GM21786 (cell line): ENCODE measurements at regions not wholly inside any gene's neighbourhood (a gene's known extent, or its start where the extent isn't known, plus 50 kb on each side); places are given as distances from the start of the nearest gene placed in this dataset.
A peak's percentile ranks its signal among the peaks of the same experiment; 100 is the strongest.

ENCODE experiments used
- ATAC-seq: cut with Tn5 transposase; IDR thresholded peaks from one replicate; pipeline ENCODE4 v1.9.1; 2021; ENCODE audit not compliant: unreplicated experiment

DNA sequence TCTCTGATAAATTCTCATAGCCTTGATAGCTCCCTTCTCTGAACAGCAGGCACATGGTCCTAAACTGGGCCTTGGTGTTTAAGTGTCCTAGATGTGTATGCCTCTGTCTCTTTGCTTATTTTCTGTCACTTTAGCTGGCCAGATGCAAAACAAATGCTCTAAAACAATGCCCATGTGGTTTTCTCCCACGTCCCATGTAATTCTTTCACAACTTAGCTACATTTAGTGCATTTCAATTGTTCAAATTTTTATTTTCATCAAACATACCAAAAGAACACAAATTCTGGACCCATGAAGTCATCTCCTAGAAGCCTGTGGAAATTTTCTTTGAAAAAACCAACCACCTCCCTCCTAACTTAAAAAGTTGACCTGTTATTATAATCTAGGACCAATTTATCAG lies 491.3 kb upstream of the AGTR1 start:
- no peak for ATAC-seq

DNA sequence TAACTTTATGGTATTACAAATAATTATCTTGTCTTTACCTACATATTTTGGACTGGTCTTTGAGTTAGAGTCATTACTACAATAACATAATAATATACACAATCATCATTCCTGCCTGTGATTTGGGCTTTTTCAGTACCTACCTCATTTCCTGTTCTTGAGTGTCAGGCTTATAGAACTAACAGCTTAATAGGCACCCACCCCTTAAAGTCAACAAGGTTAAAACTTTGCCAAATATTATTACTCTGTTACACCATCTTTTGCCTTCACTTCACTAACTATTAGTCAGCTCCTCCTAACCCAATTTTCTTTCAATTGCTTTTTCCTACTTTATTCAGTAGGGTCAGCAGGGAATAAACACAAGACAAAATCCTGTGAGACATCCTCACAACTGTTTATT lies 488.7 kb upstream of the AGTR1 start:
- no peak for ATAC-seq

DNA sequence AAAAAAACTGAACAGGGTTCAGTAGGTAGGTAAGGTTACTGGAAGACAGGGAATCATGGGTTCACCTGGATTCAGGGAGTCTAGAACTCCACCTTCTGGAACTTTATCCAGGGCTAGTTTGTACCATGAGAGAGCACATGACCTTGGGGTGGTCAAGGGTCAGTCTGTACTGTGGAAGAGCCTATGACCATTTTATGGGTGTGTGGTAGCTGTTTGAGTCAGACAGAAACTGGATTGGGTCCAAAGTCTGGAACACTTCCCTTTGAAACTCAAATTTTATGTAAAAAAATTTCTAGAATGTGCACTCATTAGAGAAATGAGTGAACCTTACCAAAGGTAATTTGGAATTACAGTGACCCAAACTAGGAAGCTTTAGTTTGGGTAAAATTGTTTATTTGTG lies 486.0 kb upstream of the AGTR1 start:
- ATAC-seq = peak; percentile 82

DNA sequence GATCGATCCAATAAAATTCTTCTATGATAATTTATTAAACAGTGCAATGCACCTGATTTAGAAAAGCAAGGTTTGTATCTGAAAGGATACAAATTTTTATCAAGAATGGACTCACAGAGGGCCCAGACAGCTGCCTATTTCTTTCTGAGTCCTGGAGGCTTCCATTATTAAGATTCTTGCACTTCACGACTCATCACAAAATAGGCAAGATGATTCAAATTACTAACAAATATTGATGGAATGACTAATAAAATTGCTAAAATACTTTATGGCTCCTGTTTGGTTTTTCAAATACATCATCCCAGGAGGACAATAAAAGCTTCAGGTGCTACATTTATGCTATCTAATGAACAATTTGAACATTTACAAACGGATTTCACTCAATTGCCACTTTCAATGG lies 483.0 kb upstream of the AGTR1 start:
- ATAC-seq = no peak

DNA sequence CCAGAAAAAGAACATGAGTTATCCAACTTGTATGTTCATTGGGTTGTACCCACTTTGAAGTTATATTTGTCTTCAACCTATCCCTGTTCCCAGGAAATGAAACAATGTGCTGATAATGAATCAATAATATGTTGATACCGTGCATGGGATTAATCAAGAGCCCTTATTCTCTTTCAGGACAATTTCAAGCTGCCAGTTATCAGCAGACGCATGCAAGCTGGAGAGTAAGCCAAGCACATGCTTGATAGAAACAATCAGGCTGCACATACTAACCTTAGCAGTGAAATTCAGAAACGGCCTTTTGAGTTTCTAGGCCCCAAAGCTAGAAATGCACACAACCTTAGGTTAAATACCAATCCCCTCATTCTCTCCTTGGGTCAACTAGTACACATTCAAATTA lies 480.4 kb upstream of the AGTR1 start:
- ATAC-seq = no peak

DNA sequence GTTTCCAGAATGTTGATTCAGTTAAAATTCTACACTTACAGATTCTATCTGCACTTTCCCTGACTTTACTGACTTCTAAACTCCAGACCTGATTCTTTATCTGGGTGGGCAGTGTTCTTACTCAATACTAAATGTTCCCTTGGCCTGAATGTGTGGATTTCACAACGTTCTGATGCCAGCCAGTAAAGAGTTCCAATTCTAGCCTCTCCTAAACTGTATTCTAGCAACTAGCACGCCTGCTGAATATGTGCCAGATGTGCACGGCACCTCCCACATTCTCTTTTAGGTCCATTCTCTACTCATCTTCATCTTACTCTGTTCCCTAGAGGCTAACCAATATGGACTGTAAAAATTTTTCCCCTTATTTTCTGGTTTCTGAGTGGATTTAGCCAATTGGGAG lies 479.5 kb upstream of the AGTR1 start:
- ATAC-seq = no peak

DNA sequence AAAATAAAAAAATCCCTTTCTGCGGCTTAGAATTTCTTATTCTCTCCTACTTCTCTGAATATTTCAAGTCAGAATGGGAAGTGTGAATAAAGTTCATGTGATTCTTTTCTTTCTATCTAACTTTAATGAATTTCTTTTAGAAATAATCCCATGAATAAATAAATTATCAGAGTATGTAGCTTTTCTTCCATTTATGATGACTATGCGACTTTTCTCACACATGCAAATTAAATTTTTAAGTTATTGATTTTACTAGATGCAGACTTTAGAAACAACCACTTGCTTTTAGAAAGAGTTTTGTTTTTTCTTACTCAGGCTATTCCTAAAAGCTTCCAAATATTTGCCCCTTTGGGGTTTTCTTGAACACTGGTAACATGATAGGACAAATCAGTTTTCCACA lies 477.7 kb upstream of the AGTR1 start:
- ATAC-seq = no peak

DNA sequence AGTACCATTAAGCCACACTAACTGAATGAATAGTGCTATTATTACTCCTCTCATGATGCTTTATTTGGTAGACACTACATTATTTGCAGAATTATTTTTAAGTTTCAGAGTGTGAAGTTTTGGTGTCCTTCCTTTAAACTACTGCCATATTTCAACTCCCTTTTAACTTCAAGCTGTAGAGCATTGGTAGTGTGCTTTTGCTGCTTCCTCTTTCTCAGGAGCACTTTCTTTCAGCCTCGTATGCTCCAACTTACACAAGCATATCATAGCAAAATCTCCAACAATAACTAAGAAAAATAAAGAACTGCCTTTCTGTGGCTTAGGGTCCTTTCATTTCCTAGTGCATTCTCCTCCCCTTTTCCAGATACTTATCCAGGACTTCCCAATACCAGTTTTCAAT lies 476.4 kb upstream of the AGTR1 start:
- no peak for ATAC-seq

DNA sequence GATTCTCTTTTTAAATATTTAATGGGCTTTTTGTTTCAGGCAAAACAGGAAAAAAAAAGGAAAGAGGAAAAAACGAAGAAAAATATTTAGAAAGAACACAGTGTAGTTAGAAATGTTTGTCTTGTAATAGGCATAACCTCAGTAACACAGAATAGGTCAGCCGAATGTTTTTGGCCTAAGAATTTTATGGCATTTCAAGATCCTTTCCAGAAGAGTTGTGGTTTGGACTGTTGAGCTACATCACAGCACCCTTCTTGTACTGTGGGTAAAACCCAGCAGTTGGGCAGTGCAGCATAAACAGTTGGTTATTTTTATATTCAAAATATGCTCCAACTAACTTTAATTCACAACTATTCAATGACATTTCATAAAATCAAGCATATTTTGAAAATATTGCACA lies 474.4 kb upstream of the AGTR1 start:
- no peak for ATAC-seq

DNA sequence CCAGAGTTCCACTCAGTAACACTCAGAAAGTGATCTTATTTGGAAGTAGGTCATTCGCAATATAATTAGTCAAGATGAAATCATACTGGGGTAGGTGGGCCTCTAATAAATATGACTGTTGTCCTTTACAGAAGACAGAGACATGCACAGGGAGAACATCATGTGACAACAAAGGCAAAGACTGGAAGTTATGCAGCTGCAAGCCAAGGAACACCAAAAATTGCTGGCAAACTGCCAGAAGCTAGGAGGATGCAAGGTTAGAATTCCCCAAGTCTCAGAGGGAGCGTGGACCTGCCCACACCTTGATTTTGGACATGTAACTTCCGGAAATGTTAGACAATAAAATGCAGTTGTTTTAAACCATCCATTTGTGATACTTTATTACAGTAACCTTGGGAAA lies 471.5 kb upstream of the AGTR1 start:
- ATAC-seq = no peak

DNA sequence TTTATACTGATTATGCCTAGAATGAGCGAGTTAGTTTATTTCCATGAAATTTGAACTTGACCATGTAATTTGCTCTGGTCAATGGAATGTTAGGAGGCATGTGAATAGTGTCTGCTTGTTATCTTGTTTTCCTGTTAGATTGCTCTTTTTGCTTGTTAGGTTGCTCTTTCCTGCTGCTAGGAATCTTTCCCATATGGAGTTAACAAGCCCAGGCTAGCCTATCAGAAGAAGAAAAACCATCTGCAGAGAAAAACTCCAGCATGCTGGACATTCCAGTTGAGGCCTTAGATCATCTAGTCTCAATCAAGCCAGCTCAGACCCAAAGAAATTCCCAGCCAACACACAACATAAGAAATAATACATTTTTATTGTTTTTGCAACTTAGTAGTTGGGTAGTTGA lies 470.2 kb upstream of the AGTR1 start:
- ATAC-seq = no peak

DNA sequence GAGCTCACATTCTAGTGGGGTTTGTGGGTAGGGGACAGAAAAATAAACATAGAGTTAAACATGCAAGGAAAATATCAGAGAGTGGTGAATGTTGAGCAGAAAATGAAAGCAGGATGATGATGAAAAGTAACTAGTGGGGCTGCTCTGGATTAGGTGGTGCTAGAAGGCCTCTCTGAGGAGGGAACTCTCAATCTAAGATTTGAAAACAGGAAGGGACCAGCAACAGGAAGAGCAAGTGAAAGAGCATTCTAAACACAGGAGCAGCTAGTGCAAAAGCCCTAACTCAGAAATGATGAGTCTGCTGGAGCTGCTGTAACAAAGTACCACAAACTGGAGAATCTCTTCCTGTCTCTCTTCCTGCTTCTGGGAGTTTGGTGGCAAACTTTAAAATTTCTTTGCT lies 468.6 kb upstream of the AGTR1 start:
- ATAC-seq = peak; percentile 67

DNA sequence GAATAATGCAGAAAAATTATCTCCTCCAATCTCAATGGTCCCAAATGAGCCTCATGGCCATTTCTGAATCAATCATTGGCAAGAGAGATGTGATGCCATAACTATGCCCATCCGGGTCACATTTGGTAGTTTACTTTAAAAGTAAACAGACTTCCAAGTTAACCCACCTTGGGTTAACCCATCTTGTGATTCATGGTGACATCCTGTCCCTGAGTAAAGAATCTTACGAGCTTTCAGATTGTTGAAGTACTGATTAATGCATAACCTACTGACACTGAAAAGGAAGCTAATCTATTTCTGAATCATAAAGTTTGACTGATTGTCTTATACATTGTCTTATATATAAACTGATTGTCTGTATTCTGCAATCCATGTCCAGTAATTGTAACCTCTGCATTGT lies 467.2 kb upstream of the AGTR1 start:
- ATAC-seq = no peak

DNA sequence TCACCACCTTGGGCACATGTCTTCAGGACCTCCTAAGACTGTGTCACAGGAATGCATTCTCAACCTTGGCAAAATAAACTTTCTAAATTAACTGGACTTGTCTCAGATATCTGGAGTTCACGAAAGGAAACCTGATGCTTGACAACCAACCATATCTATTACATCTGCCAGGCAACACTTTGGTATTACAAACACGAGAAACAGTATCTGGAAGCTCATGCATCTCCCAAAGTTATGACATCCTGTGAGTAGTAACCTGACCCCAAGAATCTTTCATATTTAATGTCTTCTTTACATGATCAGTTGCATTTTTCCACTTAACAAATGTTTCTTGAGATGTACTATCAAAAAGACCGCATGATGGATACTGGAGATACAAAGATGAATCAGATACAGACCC lies 465.3 kb upstream of the AGTR1 start:
- ATAC-seq = no peak

DNA sequence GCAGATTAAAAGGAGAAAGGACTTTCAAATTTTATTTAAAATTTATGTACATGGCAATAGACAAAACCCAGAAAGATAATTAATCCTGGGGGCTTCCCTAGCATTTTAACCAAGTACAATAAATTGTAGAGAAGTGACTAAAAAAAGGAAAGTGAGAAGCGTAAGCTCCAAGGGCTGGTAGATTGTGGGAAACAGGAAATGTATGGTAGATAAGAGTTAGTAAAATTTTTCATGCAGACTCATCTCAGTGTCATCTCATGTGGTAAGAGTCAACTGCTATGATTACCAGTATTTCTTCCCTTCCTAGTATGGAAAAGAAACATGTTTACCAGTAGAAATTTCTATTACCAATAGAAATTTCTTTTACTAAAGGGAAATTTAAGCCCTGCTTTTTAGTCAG lies 464.3 kb upstream of the AGTR1 start:
- ATAC-seq = no peak

DNA sequence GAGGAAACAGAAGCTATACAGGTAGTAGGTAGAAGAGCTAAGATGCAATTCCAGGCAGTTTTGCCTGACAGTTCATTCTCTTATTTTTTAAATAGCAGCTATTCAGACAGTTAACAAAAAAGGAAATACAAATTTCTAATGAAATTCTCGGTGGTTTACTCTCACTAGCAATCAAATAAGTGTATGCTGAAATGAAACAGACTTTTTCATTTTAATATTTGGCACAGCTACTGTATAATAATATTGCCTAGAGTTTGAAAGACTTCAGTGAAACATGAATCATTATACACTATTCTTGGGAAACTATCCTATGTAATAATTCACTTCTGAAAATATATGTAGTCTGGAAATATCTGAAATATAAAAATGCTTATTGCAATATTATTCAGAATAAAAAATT lies 463.2 kb upstream of the AGTR1 start:
- ATAC-seq = no peak

DNA sequence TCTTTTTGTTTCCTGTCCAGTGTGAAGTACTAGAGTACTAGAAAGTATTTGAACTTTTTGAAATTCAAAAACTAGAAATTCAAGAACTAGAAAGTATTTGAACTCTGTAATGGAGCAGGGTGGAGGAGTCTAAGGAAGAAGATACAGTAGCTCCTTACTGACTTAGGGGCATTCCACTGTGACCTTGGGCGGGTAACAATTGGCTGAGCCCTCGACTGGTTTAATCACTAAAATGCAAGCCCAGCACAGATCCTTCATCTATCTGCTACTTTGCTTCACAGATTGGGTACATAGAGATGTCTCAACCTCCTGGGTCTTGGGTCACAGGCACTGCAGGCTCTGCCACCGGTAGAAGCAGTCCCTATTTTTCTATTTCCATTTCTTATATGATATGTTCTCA lies 462.1 kb upstream of the AGTR1 start:
- no peak for ATAC-seq

DNA sequence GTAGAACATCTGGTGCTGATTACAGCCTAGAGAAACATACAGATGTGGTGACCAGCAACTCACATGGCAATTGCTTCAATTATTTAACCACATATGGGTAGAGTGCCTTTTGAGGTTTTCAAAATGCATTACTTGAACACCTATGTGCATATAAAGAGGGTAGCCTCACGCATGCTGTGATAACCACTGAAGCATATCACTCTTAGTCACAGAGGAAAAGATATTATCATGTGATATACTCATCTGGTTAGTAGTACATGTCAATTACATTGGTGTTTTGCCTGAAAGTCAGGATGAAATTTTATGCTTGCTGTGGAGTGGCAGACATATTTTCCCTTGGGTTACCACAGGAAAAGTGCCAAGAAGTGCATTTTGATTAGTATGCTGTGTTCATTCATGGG lies 459.3 kb upstream of the AGTR1 start:
- no peak for ATAC-seq

DNA sequence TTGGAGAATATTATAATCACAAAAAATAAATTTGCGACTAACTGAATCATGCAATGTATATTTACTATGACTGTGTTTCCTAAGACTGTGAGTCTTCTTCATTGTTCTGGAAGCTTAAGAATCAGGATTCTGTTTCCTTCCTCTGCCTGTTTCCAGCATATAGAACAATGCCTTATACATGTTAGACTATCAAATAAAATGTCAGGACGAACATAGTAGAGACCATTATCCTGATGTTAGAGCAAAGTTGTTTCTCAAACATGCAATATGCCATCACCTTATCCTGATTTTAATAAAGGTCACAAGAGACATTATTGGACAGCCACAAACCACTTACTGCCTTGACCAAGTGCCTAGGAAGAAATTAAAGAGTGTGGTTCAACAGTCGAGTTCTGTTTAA lies 457.4 kb upstream of the AGTR1 start:
- no peak for ATAC-seq

DNA sequence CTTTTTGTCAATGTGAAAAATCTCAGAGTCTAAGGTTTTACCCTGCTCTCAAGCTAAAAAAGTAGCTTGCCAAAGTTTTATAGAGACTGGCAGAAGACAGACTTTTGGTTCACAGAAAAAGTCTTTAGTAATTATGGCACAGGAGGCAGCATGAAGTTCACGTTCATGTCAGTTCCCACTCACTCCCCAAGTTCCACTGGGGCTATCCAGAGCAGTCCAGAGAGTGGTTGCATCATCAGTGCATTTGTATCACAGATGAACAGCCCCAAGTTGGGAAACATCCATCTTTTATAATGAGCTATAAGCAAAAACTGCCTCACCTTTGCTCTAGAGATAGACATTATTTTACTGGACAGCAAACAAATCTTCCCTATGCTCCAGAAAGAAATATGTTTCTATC lies 454.1 kb upstream of the AGTR1 start:
- ATAC-seq = no peak

DNA sequence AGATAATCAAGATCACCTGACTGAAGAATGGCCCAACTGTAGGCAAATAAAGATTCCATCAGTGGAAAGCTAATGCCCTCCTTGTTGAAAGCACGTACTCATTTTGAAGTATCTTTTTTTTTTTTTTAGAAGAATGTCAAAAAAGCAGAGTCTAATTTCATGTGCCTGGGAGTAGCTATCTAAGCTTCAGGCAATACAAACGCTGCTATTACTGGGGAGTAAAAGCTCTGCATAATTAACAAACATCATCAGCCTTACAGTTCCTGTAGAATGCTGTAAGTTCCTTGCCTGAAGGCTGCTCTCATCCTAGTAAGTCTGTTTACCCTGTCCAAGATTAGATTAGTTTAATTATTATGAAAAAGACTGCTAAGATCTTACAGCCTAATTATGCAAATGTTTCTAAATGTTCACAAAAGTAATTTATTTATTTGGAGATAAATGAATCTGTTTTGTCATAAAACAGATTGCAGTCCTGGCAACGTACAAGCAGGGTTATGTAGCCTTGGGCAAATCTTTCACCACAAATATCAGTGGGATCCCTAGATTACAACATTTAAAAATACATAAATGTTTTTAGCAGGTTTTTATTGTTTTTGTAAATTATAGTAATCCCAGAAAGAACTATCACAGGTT lies 451.3 kb upstream of the AGTR1 start:
- ATAC-seq = no peak

DNA sequence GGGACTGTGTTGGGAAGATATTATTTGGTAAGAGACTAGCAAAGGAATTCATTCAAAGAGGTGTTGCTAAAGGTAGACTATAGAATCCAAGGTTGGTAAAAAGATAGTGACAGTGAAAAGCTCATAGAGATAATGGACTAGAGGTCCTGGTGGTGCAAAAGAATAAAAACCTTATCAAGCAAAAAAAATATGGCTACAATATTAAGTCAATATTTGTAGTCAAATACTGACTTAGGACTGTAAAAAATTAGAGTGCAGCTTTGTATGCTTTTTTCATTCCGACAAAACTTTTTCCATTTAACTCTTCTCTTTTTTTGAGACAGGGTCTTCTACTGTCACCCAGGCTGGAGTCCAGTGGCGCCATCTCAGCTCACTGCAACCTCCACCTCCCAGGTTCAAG lies 444.0 kb upstream of the AGTR1 start:
- no peak for ATAC-seq

DNA sequence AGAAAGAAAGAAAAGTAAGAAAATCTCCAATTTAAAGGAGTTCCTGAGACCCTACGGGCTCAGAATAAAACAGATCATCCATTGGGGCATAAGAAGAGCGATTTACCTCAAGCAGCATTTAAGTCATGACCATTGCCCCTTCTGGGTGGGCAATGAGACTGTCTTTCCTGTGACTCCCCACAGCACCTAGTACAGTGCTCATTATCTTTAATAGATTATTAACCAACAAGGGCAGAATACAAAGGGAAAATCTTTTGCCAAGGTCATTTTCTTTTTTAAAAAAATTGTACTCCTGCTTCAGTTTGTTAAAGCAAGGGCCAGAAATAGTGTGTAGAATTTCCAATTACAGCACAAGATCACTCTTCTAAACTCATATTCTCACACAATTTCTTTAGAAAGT lies 443.3 kb upstream of the AGTR1 start:
- ATAC-seq = no peak
